ENCODE measurements at regions not wholly inside any gene's neighbourhood (a gene's known extent, or its start where the extent isn't known, plus 50 kb on each side); places are given as distances from the start of the nearest gene placed in this dataset.

DNA sequence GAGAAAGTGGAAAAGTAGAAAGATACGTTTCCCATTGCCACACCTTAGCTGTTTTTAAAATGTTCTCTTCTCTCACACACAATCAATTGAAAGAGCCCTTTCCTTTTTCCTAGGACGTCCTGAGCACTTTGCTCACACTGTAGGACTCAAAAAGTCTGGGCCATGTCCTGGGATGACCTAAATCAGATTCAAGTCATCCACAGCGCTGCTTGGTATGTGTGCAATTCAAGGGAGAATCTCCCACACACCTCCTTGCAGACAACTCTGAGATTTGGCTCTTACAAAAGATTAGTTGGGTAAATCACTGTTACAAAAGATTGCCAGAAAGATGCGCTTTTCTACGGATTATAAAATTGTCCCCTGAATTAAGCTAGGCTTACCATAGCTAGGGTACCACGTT lies 130.1 kb downstream of the RNASET2 start:
- Histone ChIP-seq H3K79me2 (ENCODE audit: control insufficient read depth, insufficient read depth, low read length) (no peaks in the 10 kb centered on the region), H3K36me3 (replicated peaks in 1 of 2; ENCODE audit: control extremely low read depth in 1 of 2, control insufficient read depth in 1 of 2, extremely low read depth in 1 of 2, insufficient read depth in 2 of 2, low read length in 1 of 2) (no peaks in the 10 kb centered on the region), H3K27ac (ENCODE audit: low read length in 2 of 2) (no peak overlapping the region), H4K20me1 (ENCODE audit: control insufficient read depth, insufficient read depth, low read length, poor library complexity, severe bottlenecking) (no peaks in the 10 kb centered on the region), H3K27me3 (replicated peaks in 1 of 4; ENCODE audit: control extremely low read depth in 1 of 4, control insufficient read depth in 3 of 4, insufficient read depth in 4 of 4, low read length in 3 of 4) (no peaks in the 10 kb centered on the region), H3K9me3 (ENCODE audit: control extremely low read depth in 1 of 3, control insufficient read depth in 2 of 3, insufficient read depth in 1 of 3, low read length in 2 of 3) (no peaks in the 10 kb centered on the region), H2AFZ (ENCODE audit: insufficient read depth, low read depth, low read length, poor library complexity, severe bottlenecking) (no peak overlapping the region), H3K4me3 (ENCODE audit: control extremely low read depth in 1 of 5, extremely low read depth in 1 of 5, insufficient read depth in 1 of 5, low read depth in 2 of 5, low read length in 4 of 5) (no peak overlapping the region), H3K4me2 (replicated peaks; ENCODE audit: low read depth, low read length, poor library complexity, severe bottlenecking) (no peak overlapping the region), H3K9ac (ENCODE audit: low read length) (no peak overlapping the region), H3K4me1 (ENCODE audit: control insufficient read depth in 2 of 2, insufficient read depth in 2 of 2, low read length in 2 of 2) (peaks cover 9 to 21% of the 10 kb centered on the region in 2 donors)
- no peak for ATAC-seq (ENCODE audit: low read depth)
- whole genome bisulfite sequencing (ENCODE audit: insufficient coverage), result no CpG with 5 or more reads among the region's 6 CpGs
- Mint-ChIP-seq H3K27me3 (no peaks in the 10 kb centered on the region), H3K4me1 (peaks cover 22% of the 10 kb centered on the region), H3K9me3 (ENCODE audit: insufficient read depth) (no peaks in the 10 kb centered on the region), H3K4me3 (no peak overlapping the region), H3K27ac (no peak overlapping the region)
- CTCF ChIA-PET, result no interaction called here
- POLR2A ChIA-PET, result no interaction called here
- intact Hi-C loops (cut with micrococcal nuclease), result no loop called here
- no peak for DNase-seq
- no peak for TF ChIP-seq EZH2 (IDR thresholded peaks at IDR 0.05; ENCODE audit: borderline replicate concordance, insufficient read depth, low read depth, low read length, poor library complexity, severe bottlenecking)
- TF ChIP-seq, protein P1, sequence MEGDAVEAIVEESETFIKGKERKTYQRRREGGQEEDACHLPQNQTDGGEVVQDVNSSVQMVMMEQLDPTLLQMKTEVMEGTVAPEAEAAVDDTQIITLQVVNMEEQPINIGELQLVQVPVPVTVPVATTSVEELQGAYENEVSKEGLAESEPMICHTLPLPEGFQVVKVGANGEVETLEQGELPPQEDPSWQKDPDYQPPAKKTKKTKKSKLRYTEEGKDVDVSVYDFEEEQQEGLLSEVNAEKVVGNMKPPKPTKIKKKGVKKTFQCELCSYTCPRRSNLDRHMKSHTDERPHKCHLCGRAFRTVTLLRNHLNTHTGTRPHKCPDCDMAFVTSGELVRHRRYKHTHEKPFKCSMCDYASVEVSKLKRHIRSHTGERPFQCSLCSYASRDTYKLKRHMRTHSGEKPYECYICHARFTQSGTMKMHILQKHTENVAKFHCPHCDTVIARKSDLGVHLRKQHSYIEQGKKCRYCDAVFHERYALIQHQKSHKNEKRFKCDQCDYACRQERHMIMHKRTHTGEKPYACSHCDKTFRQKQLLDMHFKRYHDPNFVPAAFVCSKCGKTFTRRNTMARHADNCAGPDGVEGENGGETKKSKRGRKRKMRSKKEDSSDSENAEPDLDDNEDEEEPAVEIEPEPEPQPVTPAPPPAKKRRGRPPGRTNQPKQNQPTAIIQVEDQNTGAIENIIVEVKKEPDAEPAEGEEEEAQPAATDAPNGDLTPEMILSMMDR (IDR thresholded peaks at IDR 0.05), result no peak

DNA sequence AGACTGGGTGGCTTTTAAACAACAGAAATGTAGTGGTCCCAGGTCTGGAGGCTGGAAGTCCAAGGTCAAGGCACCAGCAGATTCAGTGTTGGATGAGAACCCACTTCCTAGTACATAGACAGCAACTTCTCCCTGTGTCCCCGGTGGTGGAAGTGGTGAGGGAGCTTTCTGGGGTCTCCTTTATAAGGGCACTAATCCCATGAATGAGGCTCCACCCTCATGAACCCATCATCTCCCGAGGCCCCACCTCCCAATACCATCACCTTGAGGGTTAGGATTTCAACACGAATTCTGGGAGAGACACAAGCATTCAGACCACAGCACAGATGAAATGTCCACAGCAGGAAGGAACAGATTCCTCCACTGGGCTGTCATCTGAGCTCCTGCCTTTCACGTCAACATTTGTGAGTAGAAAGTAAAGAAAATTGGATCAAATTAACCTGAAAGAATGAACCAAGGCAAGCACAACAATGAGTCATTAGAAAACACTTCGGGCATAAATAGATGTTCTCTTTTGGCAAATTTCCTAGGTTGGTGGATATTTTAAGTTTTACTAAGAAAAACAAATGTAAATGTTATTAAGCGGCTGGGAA lies 130.7 kb downstream of the RNASET2 start:
- ChIA-PET CTCF (no interaction called here), POLR2A (no interaction called here)
- DNase-seq, result no peak

More for the DNA sequence above, 130.7 kb downstream of the RNASET2 start:
- H3K9me3 Mint-ChIP-seq (ENCODE audit: insufficient read depth), result no peaks in the 10 kb centered on the region
- H3K4me3 ChIP-seq (ENCODE audit: control extremely low read depth in 1 of 5, extremely low read depth in 1 of 5, insufficient read depth in 1 of 5, low read depth in 2 of 5, low read length in 4 of 5), result no peak overlapping the region
- peaks cover 7 to 15% of the 10 kb centered on the region in 2 donors for H3K4me1 ChIP-seq (ENCODE audit: control insufficient read depth in 2 of 2, insufficient read depth in 2 of 2, low read length in 2 of 2)
- no peaks in the 10 kb centered on the region for H3K27me3 ChIP-seq (replicated peaks in 1 of 4; ENCODE audit: control extremely low read depth in 1 of 4, control insufficient read depth in 3 of 4, insufficient read depth in 4 of 4, low read length in 3 of 4)
- H3K4me1 Mint-ChIP-seq, result peaks cover 15% of the 10 kb centered on the region
- no peak for ATAC-seq (ENCODE audit: low read depth)
- H3K4me2 ChIP-seq (replicated peaks; ENCODE audit: low read depth, low read length, poor library complexity, severe bottlenecking), result no peak overlapping the region
- H3K27me3 Mint-ChIP-seq, result no peaks in the 10 kb centered on the region
- TF ChIP-seq EZH2 (IDR thresholded peaks at IDR 0.05; ENCODE audit: borderline replicate concordance, insufficient read depth, low read depth, low read length, poor library complexity, severe bottlenecking), result no peak
- TF ChIP-seq, protein P1 (IDR thresholded peaks at IDR 0.05), result no peak
- H4K20me1 ChIP-seq (ENCODE audit: control insufficient read depth, insufficient read depth, low read length, poor library complexity, severe bottlenecking), result no peaks in the 10 kb centered on the region
- H3K9ac ChIP-seq (ENCODE audit: low read length), result no peak overlapping the region
- no peak overlapping the region for H2AFZ ChIP-seq (ENCODE audit: insufficient read depth, low read depth, low read length, poor library complexity, severe bottlenecking)
- WGBS (ENCODE audit: insufficient coverage), result 94% methylated on average over 3 of the region's 6 CpGs
- H3K27ac ChIP-seq (ENCODE audit: low read length in 2 of 2), result no peak overlapping the region
- intact Hi-C loops (cut with micrococcal nuclease), result no loop called here
- no peaks in the 10 kb centered on the region for H3K9me3 ChIP-seq (ENCODE audit: control extremely low read depth in 1 of 3, control insufficient read depth in 2 of 3, insufficient read depth in 1 of 3, low read length in 2 of 3)
- H3K79me2 ChIP-seq (ENCODE audit: control insufficient read depth, insufficient read depth, low read length), result no peaks in the 10 kb centered on the region
- no peaks in the 10 kb centered on the region for H3K36me3 ChIP-seq (replicated peaks in 1 of 2; ENCODE audit: control extremely low read depth in 1 of 2, control insufficient read depth in 1 of 2, extremely low read depth in 1 of 2, insufficient read depth in 2 of 2, low read length in 1 of 2)
- no peak overlapping the region for H3K27ac Mint-ChIP-seq
- H3K4me3 Mint-ChIP-seq, result no peak overlapping the region

Data from B cell (primary cell).